ENCODE measurements at regions not wholly inside any gene's neighbourhood (a gene's known extent, or its start where the extent isn't known, plus 50 kb on each side); places are given as distances from the start of the nearest gene placed in this dataset.

DNA sequence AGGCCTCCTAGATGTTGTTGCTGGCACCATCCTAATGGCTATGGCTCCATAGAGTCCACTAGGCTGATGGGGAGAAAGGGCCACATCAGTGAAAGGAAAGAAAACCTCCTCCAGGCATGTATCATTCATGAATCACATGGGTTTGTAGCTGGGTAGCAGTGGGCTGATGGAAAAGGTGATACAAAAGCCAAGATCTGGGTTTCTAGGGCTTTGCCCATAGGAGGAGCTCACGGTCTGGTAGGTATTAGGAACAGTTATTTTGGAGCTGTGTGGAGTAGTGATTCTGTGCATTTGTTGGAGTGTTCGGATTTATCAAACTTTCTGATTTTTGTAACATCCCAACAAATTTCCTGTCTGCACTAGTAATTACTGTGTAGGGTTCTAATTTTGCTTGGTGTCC lies 259.2 kb downstream of the SLC4A3 start:
- H2AFZ ChIP-seq (ENCODE audit: low read length) = no peak overlapping the region
- H3K79me2 ChIP-seq (ENCODE audit: insufficient read depth, low read length) = no peaks in the 10 kb centered on the region
- no peak overlapping the region for H3K4me2 ChIP-seq (ENCODE audit: low read depth, low read length)
- no peak overlapping the region for H3K4me3 ChIP-seq (replicated peaks in 1 of 3; ENCODE audit: insufficient read depth in 1 of 3, low read depth in 2 of 3, low read length in 3 of 3)
- H3K9me3 ChIP-seq (ENCODE audit: low read length) = no peaks in the 10 kb centered on the region
- ChIA-PET POLR2A (no interaction called here), CTCF (ENCODE audit: low intra/inter-chr PET ratio, low total read pairs) (no interaction called here)
- no TSS peak for BruUV-seq (replicated peaks)
- H3K9ac ChIP-seq (ENCODE audit: insufficient read depth, low read depth, low read length) = no peak overlapping the region
- peak; percentile 26; the same call in 1 of the 3 replicates for ATAC-seq
- H3K27ac ChIP-seq (ENCODE audit: extremely low read length, insufficient read depth, low read length) = no peak overlapping the region
- in situ Hi-C loops (cut with HindIII; ENCODE audit: extremely low pct_ligation_motif_present, low pct_unique_long_range_greater_than_20kb) = no loop called here
- intact Hi-C loops (cut with micrococcal nuclease; ENCODE audit: unreplicated experiment) = no loop called here
- TF ChIP-seq, protein P1, sequence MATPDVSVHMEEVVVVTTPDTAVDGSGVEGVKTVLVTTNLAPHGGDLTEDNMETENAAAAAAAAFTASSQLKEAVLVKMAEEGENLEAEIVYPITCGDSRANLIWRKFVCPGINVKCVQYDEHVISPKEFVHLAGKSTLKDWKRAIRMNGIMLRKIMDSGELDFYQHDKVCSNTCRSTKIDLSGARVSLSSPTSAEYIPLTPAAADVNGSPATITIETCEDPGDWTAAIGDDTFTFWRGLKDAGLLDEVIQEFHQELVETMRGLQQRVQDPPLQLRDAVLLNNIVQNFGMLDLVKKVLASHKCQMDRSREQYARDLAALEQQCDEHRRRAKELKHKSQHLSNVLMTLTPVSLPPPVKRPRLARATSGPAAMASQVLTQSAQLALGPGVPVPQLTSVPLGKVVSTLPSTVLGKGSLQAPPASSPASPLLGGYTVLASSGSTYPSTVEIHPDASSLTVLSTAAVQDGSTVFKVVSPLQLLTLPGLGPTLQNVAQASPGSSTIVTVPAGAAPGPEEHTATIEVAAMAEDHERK (CRISPR knock-in tag; IDR thresholded peaks at IDR 0.05; ENCODE audit: low read depth) = no peak
- TF ChIP-seq ZNF550 (CRISPR knock-in tag; IDR thresholded peaks at IDR 0.05; ENCODE audit: borderline replicate concordance) (no peak), ZNF180 (CRISPR knock-in tag; IDR thresholded peaks at IDR 0.05; ENCODE audit: borderline replicate concordance, low read depth) (no peak), SAP130 (CRISPR knock-in tag; IDR thresholded peaks at IDR 0.05; ENCODE audit: low read depth) (no peak), NFYB (CRISPR knock-in tag; IDR thresholded peaks at IDR 0.05) (no peak), ATM (IDR thresholded peaks at IDR 0.05; ENCODE audit: borderline replicate concordance) (no peak), SP1 (IDR thresholded peaks at IDR 0.05) (no peak), SP1 (CRISPR knock-in tag; IDR thresholded peaks at IDR 0.05) (no peak), JUND (CRISPR knock-in tag; IDR thresholded peaks at IDR 0.05) (no peak)
- TF ChIP-seq, protein P2, sequence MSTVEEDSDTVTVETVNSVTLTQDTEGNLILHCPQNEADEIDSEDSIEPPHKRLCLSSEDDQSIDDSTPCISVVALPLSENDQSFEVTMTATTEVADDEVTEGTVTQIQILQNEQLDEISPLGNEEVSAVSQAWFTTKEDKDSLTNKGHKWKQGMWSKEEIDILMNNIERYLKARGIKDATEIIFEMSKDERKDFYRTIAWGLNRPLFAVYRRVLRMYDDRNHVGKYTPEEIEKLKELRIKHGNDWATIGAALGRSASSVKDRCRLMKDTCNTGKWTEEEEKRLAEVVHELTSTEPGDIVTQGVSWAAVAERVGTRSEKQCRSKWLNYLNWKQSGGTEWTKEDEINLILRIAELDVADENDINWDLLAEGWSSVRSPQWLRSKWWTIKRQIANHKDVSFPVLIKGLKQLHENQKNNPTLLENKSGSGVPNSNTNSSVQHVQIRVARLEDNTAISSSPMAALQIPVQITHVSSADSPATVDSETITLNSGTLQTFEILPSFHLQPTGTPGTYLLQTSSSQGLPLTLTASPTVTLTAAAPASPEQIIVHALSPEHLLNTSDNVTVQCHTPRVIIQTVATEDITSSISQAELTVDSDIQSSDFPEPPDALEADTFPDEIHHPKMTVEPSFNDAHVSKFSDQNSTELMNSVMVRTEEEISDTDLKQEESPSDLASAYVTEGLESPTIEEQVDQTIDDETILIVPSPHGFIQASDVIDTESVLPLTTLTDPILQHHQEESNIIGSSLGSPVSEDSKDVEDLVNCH (CRISPR knock-in tag; IDR thresholded peaks at IDR 0.05) = no peak
- TF ChIP-seq, protein P3, sequence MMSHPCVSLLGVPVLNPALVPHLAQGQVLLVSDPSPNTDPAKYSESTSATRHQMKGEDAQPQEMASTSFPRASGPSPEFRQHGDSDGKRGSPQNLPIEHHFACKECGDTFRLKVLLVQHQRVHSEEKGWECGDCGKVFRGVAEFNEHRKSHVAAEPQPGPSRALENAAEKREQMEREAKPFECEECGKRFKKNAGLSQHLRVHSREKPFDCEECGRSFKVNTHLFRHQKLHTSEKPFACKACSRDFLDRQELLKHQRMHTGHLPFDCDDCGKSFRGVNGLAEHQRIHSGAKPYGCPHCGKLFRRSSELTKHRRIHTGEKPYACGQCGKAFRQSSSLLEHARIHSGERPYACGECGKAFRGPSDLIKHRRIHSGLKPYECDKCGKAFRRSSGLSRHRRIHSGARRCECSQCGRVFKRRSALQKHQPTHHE (CRISPR knock-in tag; IDR thresholded peaks at IDR 0.05; ENCODE audit: borderline replicate concordance) = no peak
- TF ChIP-seq, protein P4, sequence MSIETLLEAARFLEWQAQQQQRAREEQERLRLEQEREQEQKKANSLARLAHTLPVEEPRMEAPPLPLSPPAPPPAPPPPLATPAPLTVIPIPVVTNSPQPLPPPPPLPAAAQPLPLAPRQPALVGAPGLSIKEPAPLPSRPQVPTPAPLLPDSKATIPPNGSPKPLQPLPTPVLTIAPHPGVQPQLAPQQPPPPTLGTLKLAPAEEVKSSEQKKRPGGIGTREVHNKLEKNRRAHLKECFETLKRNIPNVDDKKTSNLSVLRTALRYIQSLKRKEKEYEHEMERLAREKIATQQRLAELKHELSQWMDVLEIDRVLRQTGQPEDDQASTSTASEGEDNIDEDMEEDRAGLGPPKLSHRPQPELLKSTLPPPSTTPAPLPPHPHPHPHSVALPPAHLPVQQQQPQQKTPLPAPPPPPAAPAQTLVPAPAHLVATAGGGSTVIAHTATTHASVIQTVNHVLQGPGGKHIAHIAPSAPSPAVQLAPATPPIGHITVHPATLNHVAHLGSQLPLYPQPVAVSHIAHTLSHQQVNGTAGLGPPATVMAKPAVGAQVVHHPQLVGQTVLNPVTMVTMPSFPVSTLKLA (IDR thresholded peaks at IDR 0.05) = no peak
- TF ChIP-seq, protein P5, sequence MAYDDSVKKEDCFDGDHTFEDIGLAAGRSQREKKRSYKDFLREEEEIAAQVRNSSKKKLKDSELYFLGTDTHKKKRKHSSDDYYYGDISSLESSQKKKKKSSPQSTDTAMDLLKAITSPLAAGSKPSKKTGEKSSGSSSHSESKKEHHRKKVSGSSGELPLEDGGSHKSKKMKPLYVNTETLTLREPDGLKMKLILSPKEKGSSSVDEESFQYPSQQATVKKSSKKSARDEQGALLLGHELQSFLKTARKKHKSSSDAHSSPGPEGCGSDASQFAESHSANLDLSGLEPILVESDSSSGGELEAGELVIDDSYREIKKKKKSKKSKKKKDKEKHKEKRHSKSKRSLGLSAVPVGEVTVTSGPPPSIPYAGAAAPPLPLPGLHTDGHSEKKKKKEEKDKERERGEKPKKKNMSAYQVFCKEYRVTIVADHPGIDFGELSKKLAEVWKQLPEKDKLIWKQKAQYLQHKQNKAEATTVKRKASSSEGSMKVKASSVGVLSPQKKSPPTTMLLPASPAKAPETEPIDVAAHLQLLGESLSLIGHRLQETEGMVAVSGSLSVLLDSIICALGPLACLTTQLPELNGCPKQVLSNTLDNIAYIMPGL (CRISPR knock-in tag; IDR thresholded peaks at IDR 0.05; ENCODE audit: borderline replicate concordance in 1 of 2, low read depth in 1 of 2) = no peak
- WGBS (ENCODE audit: low lambda C conversion rate) = 0% methylated on average over 2 of the region's 2 CpGs
- DNase-seq (ENCODE audit: low spot score) = no peak
- H3K27me3 ChIP-seq (ENCODE audit: control insufficient read depth in 1 of 2, insufficient read depth in 2 of 2, low read length in 2 of 2) = 0 out of 5 replicates have a peak, but pooled peaks cover 0 to 2% of the 10 kb centered on the region in 2 experiments
- no peak for FAIRE-seq
- H3K4me1 ChIP-seq (ENCODE audit: insufficient read depth, low read length) = no peaks in the 10 kb centered on the region
- H3K36me3 ChIP-seq (replicated peaks in 1 of 2; ENCODE audit: control insufficient read depth in 1 of 2, insufficient read depth in 2 of 2, low read length in 2 of 2) = no peaks in the 10 kb centered on the region
- H4K20me1 ChIP-seq (ENCODE audit: insufficient read depth, low read length) = no peaks in the 10 kb centered on the region
